ENCODE measurements at regions not wholly inside any gene's neighbourhood (a gene's known extent, or its start where the extent isn't known, plus 50 kb on each side); places are given as distances from the start of the nearest gene placed in this dataset.
A peak's percentile ranks its signal among the peaks of the same experiment; 100 is the strongest.

- Histone ChIP-seq H2BK5ac (ENCODE audit: low read depth, low read length) (no peak overlapping the region), H3K79me1 (ENCODE audit: low read depth, low read length) (no peaks in the 10 kb centered on the region), H3K27ac (ENCODE audit: low read depth, low read length) (no peak overlapping the region), H2BK20ac (ENCODE audit: low read length) (no peak overlapping the region), H4K20me1 (replicated peaks in 1 of 2; ENCODE audit: control insufficient read depth in 1 of 2, insufficient read depth in 2 of 2, low read length in 2 of 2) (no peaks in the 10 kb centered on the region), H4K5ac (ENCODE audit: insufficient read length, low read depth, low read length) (no peak overlapping the region), H3K4ac (replicated peaks; ENCODE audit: insufficient read length, low read depth, low read length) (no peak overlapping the region), H3K36me3 (ENCODE audit: control insufficient read depth in 2 of 4, insufficient read depth in 4 of 4, low read length in 3 of 4) (no peaks in the 10 kb centered on the region), H2AFZ (ENCODE audit: low read length) (no peak overlapping the region), H2AK5ac (ENCODE audit: low read depth, low read length) (no peak overlapping the region), H3K18ac (ENCODE audit: extremely low read depth, low read length) (no peak overlapping the region), H3K23me2 (ENCODE audit: low read depth, low read length) (no peaks in the 10 kb centered on the region), H3K27me3 (replicated peaks in 1 of 4; ENCODE audit: control insufficient read depth in 3 of 4, extremely low read depth in 1 of 4, insufficient read depth in 3 of 4, low read length in 3 of 4) (no peaks in the 10 kb centered on the region), H3K9me3 (ENCODE audit: insufficient read depth in 2 of 2, low read depth in 1 of 2, low read length in 1 of 2) (no peaks in the 10 kb centered on the region), H3K9ac (replicated peaks in 1 of 4; ENCODE audit: extremely low read depth in 1 of 4, low read depth in 3 of 4, low read length in 3 of 4) (no peak overlapping the region), H3K14ac (ENCODE audit: insufficient read length) (no peak overlapping the region), H3K79me2 (ENCODE audit: control insufficient read depth in 1 of 2, insufficient read depth in 2 of 2, low read length in 2 of 2) (no peaks in the 10 kb centered on the region), H2BK15ac (ENCODE audit: low read length) (no peak overlapping the region), H3K4me1 (replicated peaks in 1 of 4; ENCODE audit: control insufficient read depth in 3 of 4, insufficient read depth in 4 of 4, low read length in 3 of 4) (peaks cover 0 to 4% (median 1%) of the 10 kb centered on the region in 4 experiments; a peak in 1 of 7 replicates), H2BK12ac (ENCODE audit: low read depth, low read length) (no peak overlapping the region), H4K8ac (ENCODE audit: extremely low read depth, insufficient read depth, low read length) (no peak overlapping the region), H3K56ac (replicated peaks; ENCODE audit: insufficient read length, low read depth, low read length) (no peak overlapping the region), H4K91ac (replicated peaks; ENCODE audit: insufficient read length, low read length) (no peak overlapping the region), H3K4me2 (ENCODE audit: insufficient read depth in 1 of 2, low read depth in 2 of 2, low read length in 2 of 2) (no peak overlapping the region), H3K4me3 (ENCODE audit: extremely low read depth in 1 of 4, insufficient read depth in 2 of 4, low read depth in 3 of 4, low read length in 4 of 4) (no peak overlapping the region), H3K23ac (ENCODE audit: insufficient read length) (no peak overlapping the region), H2BK120ac (replicated peaks; ENCODE audit: low read depth, low read length) (no peak overlapping the region)
- WGBS, 2 experiments (ENCODE audit: extremely low coverage in 1 of 2, insufficient coverage in 1 of 2, insufficient read length in 1 of 2, insufficient replicate concordance in 2 of 2, low coverage in 1 of 2, low lambda C conversion rate in 2 of 2, missing lambda C conversion rate in 1 of 2): 61% methylated on average over 4 of the region's 4 CpGs; no CpG with 5 or more reads in 1 of the 2 experiments
- FAIRE-seq: peak; percentile 71
- DNase-seq (ENCODE audit: low read depth in 1 of 2, low spot score in 2 of 2): no peak
- ChIA-PET POLR2A (ENCODE audit: partially characterized antibody) (no interaction called here), CTCF (ENCODE audit: partially characterized antibody) (interaction anchor here (0.6 to 2.8 kb wide), 23 partner anchors 9 to 1100 kb away, joined by 3 to 35 read pairs (median 3); no protein-coding TSS in a partner anchor)
- TF ChIP-seq HDAC2 (IDR thresholded peaks at IDR 0.05; ENCODE audit: borderline replicate concordance in 1 of 2, low read depth in 2 of 2, low read length in 2 of 2) (no peak), POLR2AphosphoS5 (IDR thresholded peaks at IDR 0.05; ENCODE audit: low read depth, low read length) (peak; percentile 34; the same call in 1 of the 2 replicates), RAD21 (IDR thresholded peaks at IDR 0.05 in 1 of 2, conservative IDR thresholded peaks at IDR 0.05 in 1 of 2; ENCODE audit: low read depth in 2 of 2, low read length in 2 of 2) (peak; percentile 34 to 42), ATF2 (IDR thresholded peaks at IDR 0.05; ENCODE audit: low read length) (no peak), TEAD4 (IDR thresholded peaks at IDR 0.05; ENCODE audit: low read depth, low read length) (peak; percentile 99), CTCF (IDR thresholded peaks at IDR 0.05; ENCODE audit: control extremely low read depth in 1 of 3, insufficient read depth in 1 of 3, low read depth in 1 of 3, low read length in 3 of 3) (peak in 2 of 3 experiments; percentile 46 to 74; a peak in 2 of 4 replicates)
These were observed 259.1 kb upstream of the FERMT1 start for GRCh38 chr20:6381887-6382286.
